OCI-LY3 (cell line): ENCODE measurements at regions not wholly inside any gene's neighbourhood (a gene's known extent, or its start where the extent isn't known, plus 50 kb on each side); places are given as distances from the start of the nearest gene placed in this dataset.

Experiments used
- H2AFZ ChIP-seq: fragments of 200-600, 300-600 bp; shearing (Covaris generic); 2 replicates; pipeline ENCODE4 v1.6.0; 2014; ENCODE audit warnings: antibody characterized with exemption, low read depth, low read length
- H3K27ac ChIP-seq: fragments of 200-600, 300-600 bp; sonication (generic); 2 replicates; pipeline ENCODE4 v1.5.1; 2014; ENCODE audit warnings: mild to moderate bottlenecking, low read length, moderate library complexity, mixed read lengths
- H3K27me3 ChIP-seq: fragments of 200-600, 300-600 bp; sonication (generic); 2 replicates; pipeline ENCODE4 v1.6.1; 2014; ENCODE audit warnings: low read depth, low read length, mixed read lengths
- H3K36me3 ChIP-seq: fragments of 200-600, 300-600 bp; sonication (generic); replicated peaks from 2 replicates; pipeline ENCODE3; 2014; ENCODE audit warnings: low read depth, low read length, mixed read lengths
- H3K4me1 ChIP-seq: fragments of 300-600, 200-600 bp; sonication (generic); 2 replicates; pipeline ENCODE4 v1.6.1; 2014; ENCODE audit warnings: low read length, mixed read lengths
- H3K4me2 ChIP-seq: fragments of 200-600, 300-600 bp; sonication (generic); 2 replicates; pipeline ENCODE4 v1.6.1; 2014; ENCODE audit warnings: low read length, mixed read lengths
- H3K4me3 ChIP-seq: fragments of 300-600, 200-600 bp; sonication (generic); 2 replicates; pipeline ENCODE4 v1.5.1; 2014; ENCODE audit warnings: antibody characterized with exemption, mild to moderate bottlenecking, low read length, moderate library complexity
- H3K79me2 ChIP-seq: fragments of 300-600, 200-600 bp; shearing (Covaris generic); 2 replicates; pipeline ENCODE4 v1.6.1; 2014; ENCODE audit warnings: mild to moderate bottlenecking, low read length, mixed read lengths
- H3K9ac ChIP-seq: fragments of 300-600, 200-600 bp; shearing (Covaris generic); 2 replicates; pipeline ENCODE4 v1.6.0; 2014; ENCODE audit warnings: mild to moderate bottlenecking, low read length, moderate library complexity
- H3K9me3 ChIP-seq: fragments of 200-600, 300-600 bp; shearing (Covaris generic); 2 replicates; pipeline ENCODE4 v1.6.1; 2014; ENCODE audit warnings: low read length, mixed read lengths; ENCODE audit not compliant: insufficient read depth
- H4K20me1 ChIP-seq: fragments of 200-600, 300-600 bp; sonication (generic); 2 replicates; pipeline ENCODE4 v1.6.1; 2016; ENCODE audit warnings: low read length, mixed read lengths; ENCODE audit not compliant: insufficient read depth
- CTCF ChIP-seq: fragments of 200-600, 300-600 bp; sonication (generic); IDR thresholded peaks from 2 replicates; pipeline ENCODE4 v1.5.1; 2014; ENCODE audit warnings: antibody characterized with exemption, low read length, low read depth
- EZH2phosphoT487 ChIP-seq: fragments of 200-600 bp; shearing (Covaris generic); IDR thresholded peaks from 2 replicates; pipeline ENCODE4 v1.6.1; 2018; ENCODE audit warnings: antibody characterized with exemption, mixed run types, low read depth

GRCh38 chr7:49119706-49120105, 195.4 kb downstream of the CDC14C start:
- Histone ChIP-seq H2AFZ (no peak overlapping the region), H3K4me1 (no peaks in the 10 kb centered on the region), H3K9ac (no peak overlapping the region), H3K9me3 (no peaks in the 10 kb centered on the region), H3K4me2 (no peak overlapping the region), H3K79me2 (no peaks in the 10 kb centered on the region), H3K27me3 (no peaks in the 10 kb centered on the region), H3K4me3 (no peak overlapping the region), H3K36me3 (no peaks in the 10 kb centered on the region), H4K20me1 (no peaks in the 10 kb centered on the region), H3K27ac (no peak overlapping the region)
- TF ChIP-seq CTCF (no peak), EZH2phosphoT487 (no peak)

- H3K4me2 ChIP-seq: no peak overlapping the region
- no peak overlapping the region for H3K4me3 ChIP-seq
- H3K4me1 ChIP-seq: no peaks in the 10 kb centered on the region
- H2AFZ ChIP-seq: no peak overlapping the region
- no peaks in the 10 kb centered on the region for H3K79me2 ChIP-seq
- H3K36me3 ChIP-seq: no peaks in the 10 kb centered on the region
- TF ChIP-seq EZH2phosphoT487 (no peak), CTCF (no peak)
- no peak overlapping the region for H3K27ac ChIP-seq
- no peaks in the 10 kb centered on the region for H3K9me3 ChIP-seq
- no peaks in the 10 kb centered on the region for H4K20me1 ChIP-seq
- no peaks in the 10 kb centered on the region for H3K27me3 ChIP-seq
- H3K9ac ChIP-seq: no peak overlapping the region
Measured at GRCh38 chr7:49125246-49125645, 200.9 kb downstream of the CDC14C start.

GRCh38 chr7:49127359-49127913, 203.1 kb downstream of the CDC14C start:
- H3K27me3 ChIP-seq: no peaks in the 10 kb centered on the region
- no peak overlapping the region for H3K27ac ChIP-seq
- H3K79me2 ChIP-seq: no peaks in the 10 kb centered on the region
- H3K9ac ChIP-seq: no peak overlapping the region
- no peaks in the 10 kb centered on the region for H4K20me1 ChIP-seq
- no peaks in the 10 kb centered on the region for H3K4me1 ChIP-seq
- H3K4me2 ChIP-seq: no peak overlapping the region
- TF ChIP-seq EZH2phosphoT487: no peak
- no peak for TF ChIP-seq CTCF
- no peak overlapping the region for H2AFZ ChIP-seq
- no peaks in the 10 kb centered on the region for H3K36me3 ChIP-seq
- H3K9me3 ChIP-seq: no peaks in the 10 kb centered on the region
- H3K4me3 ChIP-seq: no peak overlapping the region

- Histone ChIP-seq H3K4me3 (no peak overlapping the region), H4K20me1 (no peaks in the 10 kb centered on the region), H3K4me1 (no peaks in the 10 kb centered on the region), H3K27ac (no peak overlapping the region), H3K4me2 (no peak overlapping the region), H3K9me3 (no peaks in the 10 kb centered on the region), H3K27me3 (0 out of 2 replicates have a peak, but pooled peaks cover 8% of the 10 kb centered on the region), H3K79me2 (no peaks in the 10 kb centered on the region), H3K9ac (no peak overlapping the region), H3K36me3 (no peaks in the 10 kb centered on the region), H2AFZ (no peak overlapping the region)
- TF ChIP-seq EZH2phosphoT487 (no peak), CTCF (no peak)
Measured at GRCh38 chr7:49137978-49138377, 213.6 kb downstream of the CDC14C start.
